Neural cell (in vitro differentiated cells): ENCODE measurements at regions not wholly inside any gene's neighbourhood (a gene's known extent, or its start where the extent isn't known, plus 50 kb on each side); places are given as distances from the start of the nearest gene placed in this dataset.

Source experiments
- H2AFZ ChIP-seq: fragments of 200-600, 300-800 bp; sonication (generic), shearing (Covaris generic); 2 replicates; pipeline ENCODE4 v1.6.0; 2014; ENCODE audit warnings: low read depth, mild to moderate bottlenecking, antibody characterized with exemption, low read length, moderate library complexity
- H3F3A ChIP-seq: fragments of 200-600 bp; shearing (Covaris generic); 2 replicates; pipeline ENCODE4 v1.6.1; 2016; ENCODE audit warnings: mild to moderate bottlenecking, moderate library complexity, mixed read lengths, antibody characterized with exemption, low read length; ENCODE audit not compliant: insufficient read depth, poor library complexity, severe bottlenecking
- H3K27ac ChIP-seq: fragments of 200-600, 300-800 bp; sonication (generic), shearing (Covaris generic); 2 replicates; pipeline ENCODE4 v1.5.1; 2014; ENCODE audit warnings: mild to moderate bottlenecking, low read length, moderate library complexity
- H3K27me3 ChIP-seq: fragments of 300-800, 200-600 bp; sonication (generic), shearing (Covaris generic); 2 replicates; pipeline ENCODE4 v1.6.0; 2014; ENCODE audit warnings: mild to moderate bottlenecking, low read depth, low read length, moderate library complexity; ENCODE audit not compliant: insufficient read depth
- H3K36me3 ChIP-seq: fragments of 300-800, 200-600 bp; sonication (generic), shearing (Covaris generic); 2 replicates; pipeline ENCODE4 v1.5.1; 2014; ENCODE audit warnings: mild to moderate bottlenecking, antibody characterized with exemption, low read length, moderate library complexity; ENCODE audit not compliant: insufficient read depth
- H3K4me2 ChIP-seq: fragments of 300-800, 200-600 bp; sonication (generic), shearing (Covaris generic); 2 replicates; pipeline ENCODE4 v1.6.0; 2014; ENCODE audit warnings: mild to moderate bottlenecking, low read length
- H3K4me3 ChIP-seq: fragments of 300-800, 200-600 bp; sonication (generic), shearing (Covaris generic); 2 replicates; pipeline ENCODE4 v1.5.1; 2014; ENCODE audit warnings: mild to moderate bottlenecking, low read length, moderate library complexity
- H3K79me2 ChIP-seq: fragments of 200-600 bp; shearing (Covaris generic); replicated peaks from 2 replicates; pipeline ENCODE4 v1.6.0; 2014; ENCODE audit warnings: mild to moderate bottlenecking, low read length, moderate library complexity; ENCODE audit not compliant: insufficient read depth
- H3K9ac ChIP-seq: fragments of 300-800, 200-600 bp; sonication (generic), shearing (Covaris generic); 2 replicates; pipeline ENCODE4 v1.6.1; 2016; ENCODE audit warnings: mild to moderate bottlenecking, low read length, mixed read lengths
- H3K9me2 ChIP-seq: fragments of 200-600 bp; shearing (Covaris generic); 2 replicates; pipeline ENCODE4 v1.6.1; 2016; ENCODE audit warnings: mild to moderate bottlenecking, low read length, mixed read lengths; ENCODE audit not compliant: insufficient read depth
- H3K9me3 ChIP-seq: fragments of 200-600, 300-800 bp; sonication (generic), shearing (Covaris generic); 2 replicates; pipeline ENCODE4 v1.6.1; 2016; ENCODE audit warnings: mild to moderate bottlenecking, mixed run types, low read length, moderate library complexity, mixed read lengths
- H4K20me1 ChIP-seq: fragments of 200-600 bp; shearing (Covaris generic); 2 replicates; pipeline ENCODE4 v1.6.1; 2016; ENCODE audit warnings: mild to moderate bottlenecking, mixed run types; ENCODE audit not compliant: insufficient read depth
- EP300 ChIP-seq: fragments of 450-650 bp; conservative IDR thresholded peaks from 2 replicates; pipeline ENCODE4 v1.6.1; 2014; ENCODE audit warnings: antibody characterized with exemption, mild to moderate bottlenecking, moderate library complexity; ENCODE audit not compliant: poor library complexity, severe bottlenecking
- EZH2 ChIP-seq: fragments of 200-600, 300-800 bp; shearing (Covaris generic), sonication (generic); IDR thresholded peaks from 2 replicates; pipeline ENCODE4 v1.6.1; 2014; ENCODE audit warnings: antibody characterized with exemption, low read length, borderline replicate concordance, mild to moderate bottlenecking; ENCODE audit not compliant: insufficient read depth, poor library complexity, severe bottlenecking
- MXI1 ChIP-seq: fragments of 450-650 bp; conservative IDR thresholded peaks from 2 replicates; pipeline ENCODE4 v1.6.1; 2014; ENCODE audit warnings: antibody characterized with exemption, mild to moderate bottlenecking; ENCODE audit not compliant: poor library complexity, severe bottlenecking
- POLR2AphosphoS5 ChIP-seq: IDR thresholded peaks from 2 replicates; pipeline ENCODE4 v1.6.1; 2012
- RAD21 ChIP-seq: fragments of 450-650 bp; conservative IDR thresholded peaks from 2 replicates; pipeline ENCODE4 v1.6.1; 2014; ENCODE audit warnings: antibody characterized with exemption, mild to moderate bottlenecking, moderate library complexity
- REST ChIP-seq: IDR thresholded peaks from 2 replicates; pipeline ENCODE4 v1.6.1; 2012; ENCODE audit warnings: borderline replicate concordance
- SMC3 ChIP-seq: fragments of 450-650 bp; conservative IDR thresholded peaks from 2 replicates; pipeline ENCODE4 v1.6.1; 2014; ENCODE audit warnings: antibody characterized with exemption, mild to moderate bottlenecking, moderate library complexity; ENCODE audit not compliant: poor library complexity
- TAF1 ChIP-seq: IDR thresholded peaks from 2 replicates; pipeline ENCODE4 v1.6.1; 2012; ENCODE audit warnings: low read depth
- TF ChIP-seq, protein P1 (sequence below): fragments of 450-650 bp; IDR thresholded peaks from 2 replicates; pipeline ENCODE4 v1.5.1; 2014; ENCODE audit warnings: antibody characterized with exemption, mild to moderate bottlenecking, moderate library complexity; ENCODE audit not compliant: poor library complexity, severe bottlenecking

DNA sequence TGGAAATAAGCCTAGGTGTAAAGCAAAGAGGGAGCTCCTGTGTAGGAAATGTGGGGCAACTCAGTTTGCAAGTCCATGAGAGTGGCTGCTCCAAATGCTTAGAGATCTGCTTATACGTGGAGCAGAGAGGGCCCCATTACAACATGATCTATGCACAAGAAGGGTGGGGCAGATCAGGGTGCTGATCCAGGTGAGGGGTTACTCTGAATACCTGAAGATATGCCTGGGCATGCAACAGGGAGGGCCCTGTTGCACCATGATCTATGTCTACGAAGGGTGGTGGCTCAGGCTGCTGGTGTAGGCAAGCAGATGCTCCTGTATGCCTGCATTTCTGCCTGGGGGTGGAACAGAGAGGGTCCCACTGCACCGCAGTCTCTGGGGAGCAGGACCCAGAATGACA, 1121.2 kb downstream of the RAPGEF2 start:
- Histone ChIP-seq H3K9ac (no peak overlapping the region), H3K9me2 (no peaks in the 10 kb centered on the region), H3K9me3 (no peaks in the 10 kb centered on the region), H4K20me1 (no peaks in the 10 kb centered on the region), H3K27me3 (no peaks in the 10 kb centered on the region), H3K36me3 (no peaks in the 10 kb centered on the region), H3K27ac (no peak overlapping the region), H3F3A (no peaks in the 10 kb centered on the region), H3K4me2 (no peak overlapping the region), H2AFZ (no peak overlapping the region), H3K4me3 (no peak overlapping the region), H3K79me2 (no peaks in the 10 kb centered on the region)
- TF ChIP-seq POLR2AphosphoS5 (no peak), RAD21 (no peak), MXI1 (no peak), EZH2 (no peak), SMC3 (no peak), REST (no peak), TAF1 (no peak), EP300 (no peak)
- TF ChIP-seq, protein P1, sequence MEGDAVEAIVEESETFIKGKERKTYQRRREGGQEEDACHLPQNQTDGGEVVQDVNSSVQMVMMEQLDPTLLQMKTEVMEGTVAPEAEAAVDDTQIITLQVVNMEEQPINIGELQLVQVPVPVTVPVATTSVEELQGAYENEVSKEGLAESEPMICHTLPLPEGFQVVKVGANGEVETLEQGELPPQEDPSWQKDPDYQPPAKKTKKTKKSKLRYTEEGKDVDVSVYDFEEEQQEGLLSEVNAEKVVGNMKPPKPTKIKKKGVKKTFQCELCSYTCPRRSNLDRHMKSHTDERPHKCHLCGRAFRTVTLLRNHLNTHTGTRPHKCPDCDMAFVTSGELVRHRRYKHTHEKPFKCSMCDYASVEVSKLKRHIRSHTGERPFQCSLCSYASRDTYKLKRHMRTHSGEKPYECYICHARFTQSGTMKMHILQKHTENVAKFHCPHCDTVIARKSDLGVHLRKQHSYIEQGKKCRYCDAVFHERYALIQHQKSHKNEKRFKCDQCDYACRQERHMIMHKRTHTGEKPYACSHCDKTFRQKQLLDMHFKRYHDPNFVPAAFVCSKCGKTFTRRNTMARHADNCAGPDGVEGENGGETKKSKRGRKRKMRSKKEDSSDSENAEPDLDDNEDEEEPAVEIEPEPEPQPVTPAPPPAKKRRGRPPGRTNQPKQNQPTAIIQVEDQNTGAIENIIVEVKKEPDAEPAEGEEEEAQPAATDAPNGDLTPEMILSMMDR: no peak

- Histone ChIP-seq H3K9ac (no peak overlapping the region), H3K4me3 (no peak overlapping the region), H3K4me2 (no peak overlapping the region), H3F3A (no peaks in the 10 kb centered on the region), H2AFZ (no peak overlapping the region), H3K9me2 (no peaks in the 10 kb centered on the region), H3K27ac (no peak overlapping the region), H3K36me3 (no peaks in the 10 kb centered on the region), H4K20me1 (no peaks in the 10 kb centered on the region), H3K27me3 (no peaks in the 10 kb centered on the region), H3K9me3 (no peaks in the 10 kb centered on the region), H3K79me2 (no peaks in the 10 kb centered on the region)
- TF ChIP-seq EZH2 (no peak), REST (no peak), MXI1 (no peak), SMC3 (no peak), RAD21 (no peak), EP300 (no peak), TAF1 (no peak), POLR2AphosphoS5 (no peak)
- TF ChIP-seq, protein P1: no peak
These were observed 1130.3 kb downstream of the RAPGEF2 start for GRCh38 chr4:160233141-160233540.
